Endothelial cell of umbilical vein (primary cell): ENCODE measurements at regions not wholly inside any gene's neighbourhood (a gene's known extent, or its start where the extent isn't known, plus 50 kb on each side); places are given as distances from the start of the nearest gene placed in this dataset.

Source experiments
- BruUV-seq: library from RNA; stranded (reverse); fragments of 400-500 nt; replicated peaks from 2 replicates; lab custom pipeline; 2021; lab: Mats Ljungman, UMichigan
- CTCF ChIA-PET: fragments of 300-600, 350-600 bp; sonication (Branson Sonifier 250); formaldehyde crosslinking; loops from one replicate; lab custom pipeline; 2021; ENCODE audit warnings: antibody characterized with exemption, inconsistent platforms; lab: Charles Lee
- POLR2A ChIA-PET: fragments of 300-600, 350-600 bp; sonication (Branson Sonifier 250); formaldehyde crosslinking; loops from one replicate; lab custom pipeline; 2021; ENCODE audit warnings: antibody characterized with exemption, inconsistent platforms; lab: Charles Lee
- DNase-seq: peaks from one replicate; pipeline ENCODE4 v3.0.0-alpha.2; 2011; ENCODE audit warnings: low read depth, low spot score
- FAIRE-seq: peaks from 2 replicates; lab custom pipeline; 2011; peaks lifted over from hg19 to GRCh38; lab: Jason Lieb, UNC
- H2AFZ ChIP-seq: 2 replicates; pipeline ENCODE4 v1.6.0; 2012; ENCODE audit warnings: low read depth, low read length, control low read depth, inconsistent platforms
- H3K27ac ChIP-seq: 2 replicates; pipeline ENCODE4 v1.5.1; 2011; ENCODE audit warnings: low read depth, mild to moderate bottlenecking, control low read depth, low read length, moderate library complexity; ENCODE audit not compliant: insufficient read depth
- H3K27me3 ChIP-seq, 2 experiments: 2 replicates each; pipeline versions ENCODE4 v1.6.0 to v1.6.1; 2011; ENCODE audit warnings: low read length in 2 of 2, mixed read lengths in 1 of 2; ENCODE audit not compliant: control insufficient read depth in 2 of 2, insufficient read depth in 2 of 2
- H3K36me3 ChIP-seq, 2 experiments: 2 replicates in 1 of 2; 3 replicates in 1 of 2; pipeline ENCODE4 v1.5.1; 2011; ENCODE audit warnings: low read length in 2 of 2, mild to moderate bottlenecking in 1 of 2, moderate library complexity in 1 of 2; ENCODE audit not compliant: control insufficient read depth in 2 of 2, insufficient read depth in 2 of 2; ENCODE audit errors: extremely low read depth in 1 of 2
- H3K4me1 ChIP-seq: 3 replicates; pipeline ENCODE4 v1.5.1; 2011; ENCODE audit warnings: mild to moderate bottlenecking, low read length; ENCODE audit not compliant: control insufficient read depth, insufficient read depth; ENCODE audit errors: extremely low read depth
- H3K4me2 ChIP-seq: 2 replicates; pipeline ENCODE4 v1.6.1; 2011; ENCODE audit warnings: low read length, control low read depth, mixed read lengths; ENCODE audit not compliant: insufficient read depth
- H3K4me3 ChIP-seq, 3 experiments: fragments of 200-600 bp in 1 of 3; sonication (generic), shearing (Covaris generic) in 1 of 3; replicated peaks in 1 of 3; 2 replicates each; pipeline ENCODE4 v1.5.1; 2011 to 2016; ENCODE audit warnings: control low read depth in 3 of 3, low read length in 3 of 3, mild to moderate bottlenecking in 2 of 3, inconsistent platforms in 1 of 3, low read depth in 1 of 3, moderate library complexity in 1 of 3; ENCODE audit not compliant: insufficient read depth in 1 of 3
- H3K79me2 ChIP-seq: 2 replicates; pipeline ENCODE4 v1.6.0; 2012; ENCODE audit warnings: low read length, inconsistent platforms; ENCODE audit not compliant: control insufficient read depth, insufficient read depth
- H3K9ac ChIP-seq: replicated peaks from 2 replicates; pipeline ENCODE3; 2011; ENCODE audit warnings: low read length, control low read depth; ENCODE audit not compliant: insufficient read depth; ENCODE audit errors: extremely low read depth
- H3K9me1 ChIP-seq: replicated peaks from 3 replicates; pipeline ENCODE4 v1.6.0; 2011; ENCODE audit warnings: mild to moderate bottlenecking, low read length; ENCODE audit not compliant: control insufficient read depth, insufficient read depth; ENCODE audit errors: extremely low read depth
- H3K9me3 ChIP-seq: replicated peaks from 2 replicates; pipeline ENCODE4 v1.5.1; 2012; ENCODE audit warnings: low read length, inconsistent platforms; ENCODE audit not compliant: control insufficient read depth, insufficient read depth
- H4K20me1 ChIP-seq: replicated peaks from 2 replicates; pipeline ENCODE3; 2011; ENCODE audit warnings: mild to moderate bottlenecking, low read length; ENCODE audit not compliant: control insufficient read depth, insufficient read depth; ENCODE audit errors: extremely low read depth
- EZH2 ChIP-seq: IDR thresholded peaks from 2 replicates; pipeline ENCODE4 v1.6.1; 2012; ENCODE audit warnings: borderline replicate concordance, low read depth, mild to moderate bottlenecking, moderate library complexity, low read length, inconsistent platforms; ENCODE audit not compliant: severe bottlenecking
- GATA2 ChIP-seq: IDR thresholded peaks from 2 replicates; pipeline ENCODE4 v1.7.0; 2011; ENCODE audit warnings: low read depth, mild to moderate bottlenecking, moderate library complexity, mixed read lengths, low read length; ENCODE audit not compliant: insufficient read length, insufficient read depth
- JUN ChIP-seq: IDR thresholded peaks from 2 replicates; pipeline ENCODE4 v1.6.1; 2011; ENCODE audit warnings: borderline replicate concordance, low read depth; ENCODE audit not compliant: insufficient read length, insufficient read depth
- MYC ChIP-seq: IDR thresholded peaks from one replicate; pipeline ENCODE4 v1.6.1; 2011; ENCODE audit warnings: mild to moderate bottlenecking, low read depth, low read length
- POLR2AphosphoS5 ChIP-seq: IDR thresholded peaks from 2 replicates; pipeline ENCODE4 v1.6.1; 2012; ENCODE audit warnings: low read depth, mild to moderate bottlenecking, control low read depth, low read length, moderate library complexity; ENCODE audit not compliant: insufficient read depth
- dilution Hi-C: fragments of 300-500 bp; cut with MboI; formaldehyde crosslinking; loops from one replicate; pipeline ENCODE4 v1.15.0; 2019; ENCODE audit warnings: low sequenced_read_pairs; ENCODE audit not compliant: extremely low pct_ligation_motif_present
- intact Hi-C: fragments of 100-400 bp; cut with micrococcal nuclease; formaldehyde crosslinking; loops from one replicate; pipeline ENCODE4 v1.10.0; 2022

GRCh38 chr4:10809905-10810304 lies 125.3 kb upstream of the CLNK start:
- CTCF ChIA-PET = no interaction called here
- dilution Hi-C loops = no loop called here
- no peak overlapping the region for H3K4me2 ChIP-seq
- DNase-seq = no peak
- no peaks in the 10 kb centered on the region for H3K9me1 ChIP-seq
- no peak overlapping the region for H3K4me3 ChIP-seq
- no peaks in the 10 kb centered on the region for H3K36me3 ChIP-seq
- no peaks in the 10 kb centered on the region for H4K20me1 ChIP-seq
- H3K4me1 ChIP-seq = no peaks in the 10 kb centered on the region
- TF ChIP-seq MYC = no peak
- TF ChIP-seq JUN = no peak
- no peak for TF ChIP-seq POLR2AphosphoS5
- TF ChIP-seq GATA2 = no peak
- intact Hi-C loops = no loop called here
- FAIRE-seq = no peak
- no peak overlapping the region for H3K9ac ChIP-seq
- no TSS peak for BruUV-seq
- H3K9me3 ChIP-seq = no peaks in the 10 kb centered on the region
- no peaks in the 10 kb centered on the region for H3K79me2 ChIP-seq
- POLR2A ChIA-PET = no interaction called here
- no peak overlapping the region for H2AFZ ChIP-seq
- no peak overlapping the region for H3K27ac ChIP-seq
- H3K27me3 ChIP-seq = no peaks in the 10 kb centered on the region

- H3K9me3 ChIP-seq = no peaks in the 10 kb centered on the region
- H3K4me2 ChIP-seq = no peak overlapping the region
- DNase-seq (no peak), FAIRE-seq (no peak)
- no peak for TF ChIP-seq EZH2
- TF ChIP-seq GATA2 = no peak
- H3K36me3 ChIP-seq = no peaks in the 10 kb centered on the region
- ChIA-PET POLR2A (no interaction called here), CTCF (interaction anchor here (1.1 kb wide), 1 partner anchor 13 kb away, joined by 3 read pairs; no protein-coding TSS in a partner anchor)
- no TSS peak for BruUV-seq
- H3K4me3 ChIP-seq = no peak overlapping the region
- intact Hi-C loops = no loop called here
- dilution Hi-C loops = no loop called here
- no peaks in the 10 kb centered on the region for H3K27me3 ChIP-seq
- H3K4me1 ChIP-seq = no peaks in the 10 kb centered on the region
- H3K79me2 ChIP-seq = no peaks in the 10 kb centered on the region
- no peak overlapping the region for H2AFZ ChIP-seq
- no peaks in the 10 kb centered on the region for H3K9me1 ChIP-seq
- H4K20me1 ChIP-seq = no peaks in the 10 kb centered on the region
- H3K9ac ChIP-seq = no peak overlapping the region
- no peak overlapping the region for H3K27ac ChIP-seq
These were observed 124.0 kb upstream of the CLNK start for GRCh38 chr4:10808591-10808990.
